C4-2B (cell line): ENCODE measurements at regions not wholly inside any gene's neighbourhood (a gene's known extent, or its start where the extent isn't known, plus 50 kb on each side); places are given as distances from the start of the nearest gene placed in this dataset.

Experiments
- CTCF ChIP-seq: fragments of 450-650 bp; conservative IDR thresholded peaks from 2 replicates; pipeline ENCODE4 v1.5.1; 2017; ENCODE audit warnings: mild to moderate bottlenecking
- ZFX ChIP-seq: fragments of 450-650 bp; IDR thresholded peaks from 2 replicates; pipeline ENCODE4 v1.6.1; 2017

GRCh38 chr15:69515926-69516325, 63.3 kb downstream of the RPLP1 start:
- TF ChIP-seq CTCF, result no peak
- TF ChIP-seq ZFX, result no peak
